Astrocyte of the cerebellum (primary cell): ENCODE measurements at regions not wholly inside any gene's neighbourhood (a gene's known extent, or its start where the extent isn't known, plus 50 kb on each side); places are given as distances from the start of the nearest gene placed in this dataset.

ENCODE experiments used
- DNase-seq: peaks from one replicate; pipeline ENCODE4 v3.0.0-alpha.2; 2011; ENCODE audit warnings: low read depth
- H3K4me3 ChIP-seq: 2 replicates; pipeline ENCODE4 v1.5.1; 2011; ENCODE audit warnings: mild to moderate bottlenecking, low read depth, low read length, moderate library complexity
- CTCF ChIP-seq: IDR thresholded peaks from 2 replicates; pipeline ENCODE4 v1.5.1; 2012; ENCODE audit warnings: low read length, low read depth, moderate library complexity, mild to moderate bottlenecking; ENCODE audit errors: missing control alignments
- in situ Hi-C: cut with HindIII; loops from 2 replicates; pipeline ENCODE4 v1.10.0; 2017; ENCODE audit warnings: low sequenced_read_pairs

GRCh38 chr1:221442056-221442455 is 299.8 kb downstream of the DUSP10 start:
- no peak for TF ChIP-seq CTCF
- no peak for DNase-seq
- in situ Hi-C loops: no loop called here
- no peak overlapping the region for H3K4me3 ChIP-seq

GRCh38 chr1:221444346-221444745 is 297.5 kb downstream of the DUSP10 start:
- no peak for TF ChIP-seq CTCF
- H3K4me3 ChIP-seq: no peak overlapping the region
- in situ Hi-C loops: no loop called here
- DNase-seq: no peak

- no peak for TF ChIP-seq CTCF
- in situ Hi-C loops: no loop called here
- no peak for DNase-seq
- no peak overlapping the region for H3K4me3 ChIP-seq
Observed at GRCh38 chr1:221448585-221449175, 293.2 kb downstream of the DUSP10 start.

GRCh38 chr1:221449194-221449593 is 292.7 kb downstream of the DUSP10 start:
- in situ Hi-C loops: no loop called here
- no peak for TF ChIP-seq CTCF
- DNase-seq: no peak
- H3K4me3 ChIP-seq: no peak overlapping the region

GRCh38 chr1:221449801-221450470 is 292.0 kb downstream of the DUSP10 start:
- TF ChIP-seq CTCF: no peak
- no peak overlapping the region for H3K4me3 ChIP-seq
- in situ Hi-C loops: no loop called here
- no peak for DNase-seq

GRCh38 chr1:221451741-221452140 is 290.1 kb downstream of the DUSP10 start:
- no peak for TF ChIP-seq CTCF
- H3K4me3 ChIP-seq: no peak overlapping the region
- DNase-seq: no peak
- in situ Hi-C loops: no loop called here

- no peak for DNase-seq
- H3K4me3 ChIP-seq: no peak overlapping the region
- TF ChIP-seq CTCF: no peak
- in situ Hi-C loops: no loop called here
Observed at GRCh38 chr1:221454096-221454495, 287.8 kb downstream of the DUSP10 start.
